ENCODE measurements at regions not wholly inside any gene's neighbourhood (a gene's known extent, or its start where the extent isn't known, plus 50 kb on each side); places are given as distances from the start of the nearest gene placed in this dataset.

- no peak for DNase-seq (ENCODE audit: low spot score)
Measured at GRCh38 chr4:176507845-176508533, 188.2 kb downstream of the SPCS3 start.

GRCh38 chr4:176508780-176509331 is 189.1 kb downstream of the SPCS3 start:
- no peak for DNase-seq (ENCODE audit: low spot score)

- no peak for DNase-seq (ENCODE audit: low spot score)
Measured at GRCh38 chr4:176525576-176525975, 205.8 kb downstream of the SPCS3 start.

- DNase-seq (ENCODE audit: low spot score), result no peak
Measured at GRCh38 chr4:176526704-176527103, 206.9 kb downstream of the SPCS3 start.

- DNase-seq (ENCODE audit: low spot score), result no peak
Measured at GRCh38 chr4:176529574-176529973, 209.8 kb downstream of the SPCS3 start.

- DNase-seq (ENCODE audit: low spot score), result no peak
Measured at GRCh38 chr4:176533159-176533558, 213.4 kb downstream of the SPCS3 start.

GRCh38 chr4:176534566-176534965 is 214.8 kb downstream of the SPCS3 start:
- no peak for DNase-seq (ENCODE audit: low spot score)

GRCh38 chr4:176538217-176538925 is 218.6 kb downstream of the SPCS3 start:
- peak; percentile 79 for DNase-seq (ENCODE audit: low spot score)

- DNase-seq (ENCODE audit: low spot score), result no peak
Measured at GRCh38 chr4:176539091-176539784, 219.5 kb downstream of the SPCS3 start.

GRCh38 chr4:176539785-176540175 is 220.0 kb downstream of the SPCS3 start:
- no peak for DNase-seq (ENCODE audit: low spot score)

GRCh38 chr4:176540814-176541213 is 221.0 kb downstream of the SPCS3 start:
- peak; percentile 31 for DNase-seq (ENCODE audit: low spot score)

- no peak for DNase-seq (ENCODE audit: low spot score)
Measured at GRCh38 chr4:176545872-176546271, 226.1 kb downstream of the SPCS3 start.

GRCh38 chr4:176546975-176547374 is 227.2 kb downstream of the SPCS3 start:
- DNase-seq (ENCODE audit: low spot score), result no peak

- DNase-seq (ENCODE audit: low spot score), result no peak
Measured at GRCh38 chr4:176548571-176548970, 228.8 kb downstream of the SPCS3 start.

GRCh38 chr4:176549161-176549865 is 229.5 kb downstream of the SPCS3 start:
- DNase-seq (ENCODE audit: low spot score), result no peak

- no peak for DNase-seq (ENCODE audit: low spot score)
Measured at GRCh38 chr4:176558661-176559060, 234.1 kb downstream of the VEGFC start.

GRCh38 chr4:176561368-176561767 is 231.4 kb downstream of the VEGFC start:
- DNase-seq (ENCODE audit: low spot score), result no peak

- DNase-seq (ENCODE audit: low spot score), result no peak
Measured at GRCh38 chr4:176563591-176563990, 229.1 kb downstream of the VEGFC start.

GRCh38 chr4:176565049-176565448 is 227.7 kb downstream of the VEGFC start:
- no peak for DNase-seq (ENCODE audit: low spot score)

GRCh38 chr4:176566769-176567168 is 226.0 kb downstream of the VEGFC start:
- DNase-seq (ENCODE audit: low spot score), result peak; percentile 25

GRCh38 chr4:176568238-176568637 is 224.5 kb downstream of the VEGFC start:
- DNase-seq (ENCODE audit: low spot score), result no peak

GRCh38 chr4:176569301-176569700 is 223.4 kb downstream of the VEGFC start:
- no peak for DNase-seq (ENCODE audit: low spot score)

Measured in kidney capillary endothelial cell (primary cell).